Femur (tissue), 1 donor: ENCODE measurements at regions not wholly inside any gene's neighbourhood (a gene's known extent, or its start where the extent isn't known, plus 50 kb on each side); places are given as distances from the start of the nearest gene placed in this dataset.
A peak's percentile ranks its signal among the peaks of the same experiment; 100 is the strongest.
"Not testable (repeated sequence)": the region's sequence is repeated elsewhere in the genome, so short reads cannot be mapped to it uniquely, and the experiment has no call there.

Source experiments
- DNase-seq: peaks from one replicate; pipeline ENCODE4 v3.0.0-alpha.2; 2017

DNA sequence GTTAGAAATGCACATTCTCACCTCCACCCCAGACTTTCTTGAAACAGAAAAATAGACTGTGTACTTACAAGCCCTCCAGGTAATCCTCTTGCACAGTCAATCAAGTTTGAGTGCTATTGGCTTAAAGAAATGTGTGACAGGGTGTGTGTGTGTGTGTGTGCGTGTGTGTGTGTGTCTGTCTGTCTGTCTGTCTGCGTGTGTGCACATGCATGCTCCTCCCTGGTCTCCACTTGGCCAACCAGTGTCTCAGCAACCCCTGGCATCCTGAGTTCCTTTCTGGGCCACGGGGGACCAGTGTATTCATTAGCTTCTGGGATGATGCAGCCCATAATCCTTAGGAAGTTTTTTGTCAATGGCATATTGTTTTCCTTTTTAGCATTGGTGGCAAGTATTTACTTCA is 128.8 kb upstream of the IL12A start:
- no peak for DNase-seq

DNA sequence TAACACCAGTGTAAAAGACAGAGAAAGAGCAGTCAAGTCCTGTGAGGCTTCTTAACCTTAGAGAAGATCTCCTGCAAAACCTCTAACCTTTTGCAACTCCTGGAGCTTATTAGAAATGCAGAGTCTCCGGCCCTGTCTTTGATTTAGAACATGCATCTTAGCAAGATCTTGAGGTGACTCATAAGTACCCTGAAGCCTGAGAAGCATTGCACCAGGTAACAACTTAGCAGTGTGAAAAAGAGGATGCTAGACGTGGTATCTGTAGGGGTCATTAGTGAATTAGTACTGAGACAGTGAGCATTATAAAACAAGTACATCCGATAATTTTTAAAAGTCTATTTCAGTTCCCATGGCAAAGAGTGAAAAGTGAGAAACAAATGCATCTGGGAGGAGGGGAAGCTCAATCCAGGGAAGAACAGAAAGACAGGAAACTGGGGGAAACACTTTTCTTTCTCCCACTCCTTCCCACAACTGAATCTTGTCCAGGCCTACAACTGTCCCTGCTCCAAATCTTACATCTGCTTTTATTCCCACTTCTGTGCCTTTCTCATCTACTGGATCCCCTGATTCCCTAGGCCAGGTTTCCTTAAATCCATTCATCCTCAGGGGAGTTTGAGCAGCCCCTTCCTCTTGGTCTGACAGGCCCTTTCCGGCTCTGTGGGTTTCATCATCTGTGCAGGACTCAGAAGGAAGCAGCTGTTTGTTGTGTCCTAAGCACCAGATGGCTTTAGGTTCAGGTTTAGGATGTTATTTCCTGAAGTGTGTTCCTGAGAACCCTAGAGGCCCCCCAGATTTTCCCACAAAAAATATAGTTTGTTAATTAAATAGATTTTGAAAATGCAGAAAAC is 128.1 kb upstream of the IL12A start:
- peak; percentile 55 for DNase-seq

DNA sequence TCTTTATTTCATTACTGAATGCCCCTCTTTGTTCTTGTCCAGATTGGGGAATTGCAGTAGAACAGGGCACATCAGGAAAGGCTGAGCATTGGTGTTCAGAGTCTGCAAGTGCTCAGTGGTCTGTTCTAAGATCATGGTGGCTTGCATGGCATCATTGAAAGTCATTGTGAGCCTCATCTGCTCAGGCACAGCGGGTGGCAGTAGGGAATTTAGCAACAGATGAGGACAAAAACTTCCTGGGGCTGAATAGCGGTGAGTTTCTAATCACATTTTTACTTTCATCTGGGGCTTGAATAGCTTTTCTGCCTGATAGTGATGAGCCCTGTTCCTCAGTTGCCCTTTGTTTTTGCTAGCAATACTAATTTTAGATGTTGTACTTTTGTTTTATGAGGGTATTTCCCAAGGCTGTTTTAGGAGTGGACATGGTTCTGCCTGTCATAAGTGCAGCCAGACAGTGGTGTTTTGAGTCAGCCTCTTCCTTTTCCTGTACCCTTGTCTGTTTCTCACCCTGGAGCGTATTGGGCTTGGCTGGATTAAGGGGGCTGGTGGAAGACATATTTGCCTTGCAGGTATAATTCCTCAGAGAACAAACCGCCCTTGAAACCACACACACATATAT is 127.2 kb upstream of the IL12A start:
- no peak for DNase-seq

DNA sequence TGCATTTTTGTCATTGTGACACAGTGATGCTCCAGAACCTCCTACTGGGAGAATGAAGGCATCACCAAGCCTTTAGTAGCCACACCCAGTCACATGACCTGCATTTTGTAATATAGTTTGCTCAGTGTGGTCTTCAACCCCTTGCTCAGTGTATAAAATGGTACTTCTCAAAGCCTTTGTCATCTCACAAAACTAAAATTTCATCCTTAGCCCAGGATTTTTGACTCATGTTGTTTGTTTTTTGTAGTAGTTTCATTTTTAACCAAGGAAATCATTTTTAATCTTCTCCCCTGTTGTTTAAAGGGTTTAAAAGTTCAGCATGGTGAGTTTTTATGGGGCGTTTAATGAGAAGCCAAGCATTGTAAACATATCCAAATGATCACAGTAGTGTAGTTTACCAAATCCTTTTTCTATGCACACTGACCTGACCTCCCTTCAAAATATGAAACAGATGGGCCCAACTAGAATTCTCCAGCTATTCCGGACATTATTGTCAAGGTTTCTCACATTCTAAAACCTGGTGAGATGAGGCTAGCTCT is 123.5 kb upstream of the IL12A start:
- no peak for DNase-seq

DNA sequence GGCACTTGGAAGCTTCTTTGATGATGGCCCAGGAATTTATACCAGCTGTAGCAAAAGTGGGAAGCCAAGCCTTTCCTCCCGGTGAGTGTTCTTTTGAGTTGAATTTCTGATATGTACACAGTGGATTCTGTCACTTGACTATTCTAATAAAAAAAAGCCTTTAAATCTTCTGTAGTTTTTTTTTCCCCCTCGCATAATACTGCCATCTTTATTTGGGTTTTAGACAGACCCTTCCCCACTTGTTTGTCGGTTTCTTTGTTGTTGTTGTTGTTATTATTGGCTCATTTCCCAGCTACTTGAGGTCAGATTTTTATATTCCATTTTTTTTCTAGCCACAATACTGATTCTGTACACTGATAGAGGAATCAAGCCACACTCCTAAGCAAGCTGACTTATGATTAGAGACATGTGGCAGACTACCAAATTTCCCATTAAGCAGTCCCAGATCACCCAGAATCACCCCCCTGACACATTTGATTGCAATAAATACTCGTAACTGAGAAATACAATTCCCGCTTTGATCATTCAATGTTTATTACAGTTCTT is 122.4 kb upstream of the IL12A start:
- no peak for DNase-seq

DNA sequence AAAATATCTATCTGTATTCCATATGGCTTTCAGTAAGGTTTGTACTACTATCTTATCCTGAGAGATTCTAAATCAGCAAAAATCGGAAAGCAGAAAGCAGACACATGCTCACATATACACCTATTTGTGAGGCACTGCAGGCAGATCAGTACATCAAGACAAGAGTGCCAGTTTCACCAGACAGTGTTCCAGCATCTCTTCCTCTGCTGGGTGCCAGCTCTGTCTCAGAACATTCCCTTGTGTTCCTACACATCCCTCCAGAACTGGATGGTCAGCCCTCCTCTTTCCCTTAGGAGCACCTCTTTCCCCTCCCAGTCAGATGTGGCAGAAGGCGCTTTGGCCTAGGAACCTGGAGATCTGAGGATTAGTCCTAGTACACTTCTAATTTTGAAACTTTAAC is 121.3 kb upstream of the IL12A start:
- DNase-seq: no peak

DNA sequence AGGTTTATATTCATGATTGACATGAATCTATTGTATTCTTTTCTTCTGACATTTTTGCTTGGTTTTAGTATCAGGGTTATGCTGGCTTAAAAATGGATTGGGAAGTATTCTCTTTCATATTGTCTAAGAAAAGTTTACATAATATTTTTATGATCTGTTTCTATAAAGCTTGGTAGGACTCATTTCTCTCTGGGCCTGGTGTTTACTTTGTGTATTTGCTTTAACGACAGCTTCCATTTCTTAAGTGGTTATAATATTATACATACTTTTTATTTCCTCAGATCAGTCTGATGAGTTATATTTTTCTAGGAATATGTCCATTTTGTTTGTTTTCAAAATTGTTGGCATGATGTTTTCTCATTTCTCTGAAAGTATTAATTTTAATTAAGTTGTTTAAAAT is 117.9 kb upstream of the IL12A start:
- DNase-seq: no peak

DNA sequence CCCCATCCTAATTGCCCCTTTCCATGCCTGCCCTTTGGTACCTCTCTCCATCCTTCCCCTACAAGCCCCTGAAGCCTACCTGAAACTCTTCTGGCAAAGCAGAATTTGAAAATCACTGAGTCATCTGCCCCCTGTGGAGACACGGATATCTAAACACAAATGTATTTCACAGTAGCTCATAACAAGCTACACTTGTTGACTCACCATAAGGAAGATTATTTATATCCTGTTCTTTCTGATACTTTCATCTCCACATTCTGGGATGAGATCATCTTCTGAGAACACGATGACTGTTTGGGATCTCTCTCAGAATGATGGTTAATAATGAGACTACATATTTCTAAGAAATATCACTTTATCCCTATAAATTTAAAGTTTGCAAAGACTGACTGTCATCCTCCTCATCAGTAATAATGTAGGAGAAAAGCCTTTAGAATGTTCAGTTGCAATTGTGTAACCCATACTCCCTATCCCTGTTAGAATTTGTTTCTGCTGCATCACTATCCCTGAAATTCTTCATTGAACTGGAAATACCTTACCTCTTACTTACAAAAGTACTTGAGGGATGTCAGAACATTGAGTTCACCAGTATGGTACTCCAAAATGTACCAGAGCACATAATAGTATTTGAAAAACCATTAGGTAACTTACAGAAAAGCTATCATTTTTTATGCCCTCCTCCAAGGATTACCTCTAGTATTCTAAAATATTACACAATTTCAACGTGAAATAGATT is 116.1 kb upstream of the IL12A start:
- no peak for DNase-seq

DNA sequence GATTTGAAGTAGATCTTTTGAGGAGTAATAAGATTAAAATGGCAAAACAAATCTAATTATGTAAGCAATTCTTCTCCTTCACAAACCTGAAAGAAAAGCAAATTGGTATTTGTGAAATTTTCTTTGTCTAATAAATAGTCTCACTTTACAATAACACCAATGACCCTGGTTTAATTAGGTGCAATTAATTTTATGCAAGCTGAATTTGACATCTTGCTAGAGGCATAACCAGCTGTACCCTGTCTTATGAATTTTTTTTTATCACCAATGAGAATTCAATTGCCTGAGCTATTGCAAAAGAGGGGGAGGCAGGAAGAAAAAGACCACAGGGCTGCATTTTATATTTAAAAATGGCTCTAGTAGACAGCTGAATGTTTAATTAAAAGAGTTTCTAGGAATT is 113.5 kb upstream of the IL12A start:
- DNase-seq: no peak

DNA sequence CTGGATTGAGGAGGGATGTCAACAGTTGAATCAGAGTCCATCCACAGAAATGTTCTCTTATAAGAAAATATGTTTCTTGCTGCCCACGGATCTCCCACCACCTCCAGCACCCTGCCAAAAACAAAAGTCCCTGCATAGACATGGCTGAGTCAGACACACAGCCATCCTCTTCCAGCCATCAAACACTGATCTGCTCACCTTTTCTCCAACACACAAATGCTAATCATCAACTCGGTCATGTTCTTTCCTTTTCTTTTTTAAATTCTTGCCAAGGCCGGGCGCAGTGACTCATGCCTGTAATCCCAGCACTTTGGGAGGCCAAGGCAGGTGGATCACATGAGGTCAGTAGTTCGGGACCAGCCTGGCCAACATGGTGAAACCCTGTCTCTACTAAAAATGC is 110.7 kb upstream of the IL12A start:
- no peak for DNase-seq

DNA sequence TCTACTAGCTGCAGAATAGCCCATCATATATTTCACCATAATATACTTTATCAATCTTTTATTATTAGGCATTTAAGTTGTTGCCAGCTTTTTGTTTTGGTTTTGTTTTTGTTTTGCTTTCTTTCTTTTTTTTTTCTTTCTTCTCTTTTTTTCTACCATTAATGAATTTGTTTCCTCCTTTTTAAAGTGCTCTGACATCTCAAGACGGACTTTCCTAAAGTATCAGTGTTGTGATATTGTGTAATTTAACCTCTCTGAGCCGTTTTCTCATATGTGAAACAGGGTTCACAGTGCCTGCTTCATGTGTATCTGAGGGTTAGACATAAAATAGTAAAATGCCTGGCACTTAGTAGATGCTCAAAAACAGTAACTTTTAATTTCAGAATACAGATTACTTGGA is 109.5 kb upstream of the IL12A start:
- no peak for DNase-seq

DNA sequence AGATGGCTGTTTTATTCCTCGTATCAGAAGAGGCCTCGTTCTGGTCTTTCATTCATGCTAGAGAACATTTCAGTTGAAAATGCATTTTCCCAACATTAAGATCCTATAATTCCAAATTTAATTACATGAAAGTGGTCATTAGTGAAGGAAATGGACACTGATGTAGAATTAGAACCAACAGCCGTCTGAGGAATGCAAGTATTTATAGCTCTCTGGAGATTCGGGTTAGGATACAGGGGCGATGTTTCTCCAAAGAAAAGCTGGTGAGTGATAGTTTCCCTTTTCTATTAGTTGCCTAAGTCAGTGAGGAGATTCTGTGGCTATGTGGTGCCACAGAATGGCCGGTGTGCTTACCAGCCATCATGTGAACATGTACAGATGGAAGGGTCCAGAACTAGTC is 109.0 kb upstream of the IL12A start:
- DNase-seq: no peak

DNA sequence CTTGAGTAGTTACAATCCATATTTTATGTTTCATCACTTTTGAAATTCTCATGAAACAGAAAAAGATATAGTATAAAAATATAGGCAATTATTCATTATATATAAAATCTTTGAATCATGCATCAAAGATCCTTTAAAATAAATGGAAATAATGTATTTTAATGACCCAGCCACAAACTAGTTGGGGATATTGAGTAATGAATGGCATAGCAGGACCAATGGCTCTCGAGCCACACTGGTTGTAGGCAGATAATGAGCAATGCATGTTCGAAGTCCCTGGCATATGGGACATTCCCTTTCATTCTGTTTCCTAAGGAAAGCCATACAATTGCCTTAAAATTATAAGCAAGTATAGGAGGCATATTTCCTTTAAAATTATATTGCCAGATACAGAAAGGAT is 107.4 kb upstream of the IL12A start:
- no peak for DNase-seq

DNA sequence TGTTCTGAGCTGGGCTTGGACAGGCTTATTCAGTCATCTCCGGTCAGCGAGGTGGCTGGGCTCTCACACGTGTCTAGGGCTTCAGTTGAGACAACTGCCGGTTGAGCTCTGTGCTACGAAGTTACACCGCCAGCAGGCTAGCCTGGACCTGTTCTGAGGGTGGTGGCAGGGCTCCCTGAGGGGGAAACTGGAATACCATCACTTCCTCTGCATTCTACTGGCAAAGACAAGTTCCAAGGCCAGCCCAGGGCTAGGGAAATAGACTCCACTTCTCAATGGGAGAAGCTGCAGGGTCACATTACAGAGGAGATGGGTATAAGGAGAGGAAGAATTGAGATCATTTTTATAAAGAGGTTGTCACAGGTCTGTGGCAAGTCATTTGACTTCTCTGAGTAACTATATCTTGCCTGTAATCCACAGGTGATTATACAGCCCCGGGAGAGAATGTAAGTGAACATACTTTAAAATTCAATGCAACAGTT is 106.8 kb upstream of the IL12A start:
- DNase-seq: no peak

DNA sequence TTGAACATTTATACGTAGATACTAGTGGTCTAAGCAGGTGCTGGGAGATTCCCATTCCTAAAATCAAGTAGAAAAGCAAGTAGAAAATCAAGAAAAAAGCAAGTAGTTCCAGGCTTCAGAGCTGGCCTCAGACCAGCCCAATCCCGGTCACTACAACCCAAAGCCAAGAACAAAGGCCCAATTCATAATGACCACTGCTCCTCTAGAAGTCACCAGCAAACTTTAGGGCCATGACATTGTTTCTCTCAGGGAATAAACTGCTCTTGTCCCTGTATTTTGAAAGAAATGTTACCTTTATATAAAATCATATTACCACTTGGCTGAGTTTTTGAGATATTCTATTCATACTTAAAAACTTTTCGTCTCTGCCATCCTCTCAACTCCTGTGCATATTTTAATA is 106.3 kb upstream of the IL12A start:
- no peak for DNase-seq

DNA sequence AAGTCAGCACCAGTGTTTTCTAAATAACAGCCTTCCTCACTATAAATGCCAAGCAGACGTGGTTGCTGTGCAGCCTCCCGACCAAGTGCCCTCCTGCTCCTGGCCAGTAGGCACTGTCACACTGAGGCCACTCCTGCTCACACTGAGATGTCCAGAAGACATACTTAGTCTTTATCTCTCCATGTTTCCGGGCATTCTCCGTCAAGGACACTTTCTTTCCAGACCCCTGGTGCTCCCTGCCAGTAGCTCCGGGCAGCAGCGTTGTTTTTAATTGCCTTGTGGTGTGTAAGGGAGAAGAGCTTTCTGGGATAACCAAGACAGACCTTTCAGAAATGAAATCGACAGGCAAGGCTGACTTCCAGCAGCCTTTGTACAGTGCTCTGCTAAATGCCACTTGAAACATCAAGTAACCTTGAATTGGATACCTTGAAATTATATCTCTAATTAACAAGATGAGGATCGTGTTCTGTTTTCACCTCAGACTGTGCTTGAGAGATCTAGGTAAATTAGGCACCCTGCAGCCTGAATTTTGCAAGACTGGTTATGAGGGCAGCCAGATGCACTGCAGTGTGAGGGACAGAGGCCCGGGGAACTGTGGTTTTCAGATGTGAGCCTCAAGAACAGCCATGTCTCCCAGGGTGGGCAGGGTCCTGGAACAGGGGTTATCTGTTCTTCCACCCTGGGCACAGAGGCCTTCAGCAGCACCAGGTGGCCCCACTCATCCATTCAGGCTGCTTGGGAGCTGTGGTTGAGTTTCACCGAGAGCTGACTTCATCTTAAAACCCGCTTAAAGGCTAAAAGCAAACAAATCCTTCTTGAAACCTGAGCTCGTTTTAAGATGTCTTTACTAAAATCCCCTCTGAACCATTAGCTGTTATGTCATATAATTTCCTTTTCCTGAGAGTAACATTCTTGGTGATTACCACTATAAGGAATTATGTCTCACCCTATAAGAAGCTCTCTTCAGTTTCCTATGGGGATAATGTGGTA is 105.5 kb upstream of the IL12A start:
- peak; percentile 34 for DNase-seq

DNA sequence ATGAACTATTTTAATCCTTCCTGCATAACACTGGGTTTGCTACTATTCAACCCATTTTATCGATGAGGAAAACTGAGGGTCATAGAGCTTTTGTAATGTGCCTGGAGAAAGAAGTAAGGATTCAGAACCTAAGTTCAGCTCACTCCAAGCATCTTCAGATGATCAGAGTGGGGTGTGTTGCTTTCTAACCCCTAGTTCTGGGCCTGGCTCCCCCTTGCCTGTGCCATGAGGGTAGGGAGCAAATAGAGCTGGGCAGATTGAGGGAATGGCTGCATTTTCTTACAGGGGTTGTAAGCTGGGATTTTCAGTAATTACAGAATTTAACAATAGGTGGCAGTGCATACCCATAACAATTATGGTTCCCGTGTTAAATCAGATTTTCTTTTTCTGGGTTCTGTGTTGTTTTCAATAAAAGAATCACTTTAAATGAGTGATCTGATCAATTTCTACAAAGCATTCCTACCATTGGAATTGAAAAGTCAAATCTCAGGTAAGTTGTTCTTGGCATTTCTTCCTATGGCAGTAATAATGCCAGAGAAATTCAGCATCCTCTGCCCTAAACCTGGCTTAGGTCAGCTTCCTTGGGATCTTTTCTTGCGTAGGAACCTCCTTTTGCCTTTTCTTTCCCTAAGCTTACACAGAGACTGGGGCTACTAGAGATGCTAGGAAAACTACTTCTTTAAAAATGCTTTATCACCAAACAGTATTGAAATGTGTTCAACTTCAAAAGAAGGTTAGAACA is 103.8 kb upstream of the IL12A start:
- DNase-seq: no peak

DNA sequence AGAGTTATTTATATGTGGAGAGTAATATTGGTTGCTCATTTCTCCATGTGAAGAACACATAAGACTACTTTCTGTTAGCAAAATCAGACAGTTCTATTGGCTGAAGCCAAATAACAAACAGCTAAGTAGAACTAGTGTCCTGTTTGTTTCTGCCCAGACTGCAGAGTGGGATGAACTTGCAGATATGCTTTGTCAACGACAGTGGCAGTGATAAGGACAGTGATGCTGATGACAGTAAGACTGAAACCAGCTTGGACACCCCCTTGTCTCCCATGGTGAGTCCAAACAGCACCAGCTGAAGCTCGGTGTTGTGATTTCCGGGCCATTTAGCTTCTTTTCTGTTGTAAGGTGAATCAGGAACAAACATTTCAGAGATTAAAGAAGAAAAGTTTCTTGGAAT is 102.6 kb upstream of the IL12A start:
- no peak for DNase-seq

DNA sequence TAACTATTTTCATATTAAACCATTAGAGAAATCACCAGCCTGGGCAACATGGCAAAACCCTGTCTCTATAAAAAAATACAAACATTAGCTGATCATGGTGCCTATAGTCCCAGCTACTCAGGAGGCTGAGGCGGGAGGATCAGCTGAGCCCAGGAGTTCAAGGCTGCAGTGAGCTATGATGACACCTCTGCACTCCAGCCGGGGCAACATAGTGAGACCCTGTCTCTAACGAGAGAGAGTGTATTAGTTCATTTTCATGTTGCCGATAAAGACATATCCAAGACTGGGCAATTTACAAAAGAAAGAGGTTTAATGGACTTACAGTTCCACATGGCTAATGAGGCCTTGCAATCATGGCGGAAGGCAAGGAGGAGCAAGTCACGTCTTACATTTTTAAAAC is 102.1 kb upstream of the IL12A start:
- not testable (repeated sequence) for DNase-seq

DNA sequence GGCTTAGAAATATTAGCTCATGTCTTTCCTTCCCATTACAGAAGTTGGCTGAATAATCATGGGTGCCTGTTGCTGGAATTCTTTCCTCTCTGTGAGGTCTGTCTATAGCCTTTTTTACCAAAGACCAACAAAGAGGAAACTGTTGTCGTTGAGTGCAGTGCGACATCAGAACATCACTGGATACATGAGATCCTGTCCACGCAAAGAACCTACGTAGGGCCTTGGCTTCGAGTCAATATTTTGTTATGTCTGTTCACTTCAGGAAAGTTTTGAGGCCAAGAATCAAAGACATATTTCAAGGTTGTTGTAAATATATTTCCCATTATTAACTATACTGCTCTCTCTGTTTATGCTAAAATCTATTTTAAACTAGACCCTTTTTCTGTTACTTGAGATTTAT is 101.5 kb upstream of the IL12A start:
- no peak for DNase-seq

DNA sequence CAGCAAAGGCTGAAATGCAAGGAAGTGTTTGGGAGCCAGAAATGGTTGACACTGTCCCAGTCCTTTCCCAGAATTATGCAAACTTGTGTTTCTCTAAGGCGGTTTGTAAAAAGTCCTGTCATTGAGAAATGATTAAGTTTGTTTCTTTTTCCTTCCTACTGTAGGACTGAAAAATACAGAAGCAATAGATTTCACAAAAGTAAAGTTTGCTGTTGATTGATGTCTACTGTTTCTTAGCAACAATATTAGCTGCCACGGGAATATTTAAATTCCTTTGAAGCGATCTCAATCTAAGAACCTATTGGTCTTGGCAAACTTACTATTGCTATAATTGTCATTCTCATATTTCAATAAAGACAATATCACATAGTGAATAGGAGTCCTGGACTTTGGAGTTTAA is 100.7 kb upstream of the IL12A start:
- no peak for DNase-seq
